ENCODE measurements at regions not wholly inside any gene's neighbourhood (a gene's known extent, or its start where the extent isn't known, plus 50 kb on each side); places are given as distances from the start of the nearest gene placed in this dataset.
"Not testable (repeated sequence)": the region's sequence is repeated elsewhere in the genome, so short reads cannot be mapped to it uniquely, and the experiment has no call there.

DNA sequence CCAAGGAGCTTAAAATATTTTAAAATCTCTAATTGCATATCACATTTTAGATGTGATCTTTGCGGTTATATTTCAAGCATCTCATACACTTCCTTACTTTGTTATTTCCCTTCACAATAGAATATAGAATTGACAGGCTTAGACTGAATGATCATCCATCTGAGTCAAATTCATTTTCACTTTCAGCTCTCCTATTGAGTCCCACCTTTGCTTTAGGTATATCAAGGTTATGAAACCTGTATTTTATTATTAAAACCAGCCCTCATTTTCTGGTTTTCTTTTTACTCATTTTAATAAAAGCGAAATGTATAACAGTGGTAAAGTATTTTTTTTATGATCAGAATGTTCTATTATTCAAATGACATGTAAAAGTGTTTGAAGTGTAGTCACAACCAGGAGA, 162.9 kb upstream of the KYNU start:
- Histone ChIP-seq H3K27me3 (ENCODE audit: insufficient read depth, poor library complexity, severe bottlenecking) (peaks cover 2% of the 10 kb centered on the region), H3K27ac (replicated peaks) (no peak overlapping the region)
- DNase-seq (ENCODE audit: low read depth in 1 of 2, low spot score in 1 of 2), result no peak

DNA sequence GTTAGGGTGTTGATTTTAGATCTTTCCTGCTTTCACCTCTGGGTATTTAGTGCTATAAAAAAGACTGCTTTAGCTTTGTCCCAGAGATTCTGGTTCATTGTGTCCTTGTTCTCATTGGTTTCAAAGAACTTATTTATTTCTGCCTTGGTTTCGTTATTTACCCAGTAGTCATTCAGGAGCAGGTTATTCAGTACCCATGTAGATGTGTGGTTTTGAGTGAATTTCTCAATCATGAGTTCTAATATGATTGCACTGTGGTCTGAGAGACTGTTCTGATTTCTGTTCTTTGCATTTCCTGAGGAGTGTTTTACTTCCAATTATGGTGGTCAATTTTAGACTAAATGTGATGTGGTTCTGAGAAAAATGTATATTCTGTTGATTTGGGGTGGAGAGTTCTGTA, 167.1 kb upstream of the KYNU start:
- H3K27me3 ChIP-seq (ENCODE audit: insufficient read depth, poor library complexity, severe bottlenecking), result peaks cover 2% of the 10 kb centered on the region
- no peak for DNase-seq (ENCODE audit: low read depth in 1 of 2, low spot score in 1 of 2)
- TF ChIP-seq, protein P1, sequence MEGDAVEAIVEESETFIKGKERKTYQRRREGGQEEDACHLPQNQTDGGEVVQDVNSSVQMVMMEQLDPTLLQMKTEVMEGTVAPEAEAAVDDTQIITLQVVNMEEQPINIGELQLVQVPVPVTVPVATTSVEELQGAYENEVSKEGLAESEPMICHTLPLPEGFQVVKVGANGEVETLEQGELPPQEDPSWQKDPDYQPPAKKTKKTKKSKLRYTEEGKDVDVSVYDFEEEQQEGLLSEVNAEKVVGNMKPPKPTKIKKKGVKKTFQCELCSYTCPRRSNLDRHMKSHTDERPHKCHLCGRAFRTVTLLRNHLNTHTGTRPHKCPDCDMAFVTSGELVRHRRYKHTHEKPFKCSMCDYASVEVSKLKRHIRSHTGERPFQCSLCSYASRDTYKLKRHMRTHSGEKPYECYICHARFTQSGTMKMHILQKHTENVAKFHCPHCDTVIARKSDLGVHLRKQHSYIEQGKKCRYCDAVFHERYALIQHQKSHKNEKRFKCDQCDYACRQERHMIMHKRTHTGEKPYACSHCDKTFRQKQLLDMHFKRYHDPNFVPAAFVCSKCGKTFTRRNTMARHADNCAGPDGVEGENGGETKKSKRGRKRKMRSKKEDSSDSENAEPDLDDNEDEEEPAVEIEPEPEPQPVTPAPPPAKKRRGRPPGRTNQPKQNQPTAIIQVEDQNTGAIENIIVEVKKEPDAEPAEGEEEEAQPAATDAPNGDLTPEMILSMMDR (IDR thresholded peaks at IDR 0.05; ENCODE audit: insufficient read depth, low read length), result no peak
- TF ChIP-seq GABPA (IDR thresholded peaks at IDR 0.05; ENCODE audit: low read depth), result no peak
- no peak for TF ChIP-seq SPI1 (IDR thresholded peaks at IDR 0.05; ENCODE audit: borderline replicate concordance, low read depth)
- no peak for TF ChIP-seq POLR2AphosphoS5 (IDR thresholded peaks at IDR 0.05; ENCODE audit: low read depth)
- TF ChIP-seq, protein P2, sequence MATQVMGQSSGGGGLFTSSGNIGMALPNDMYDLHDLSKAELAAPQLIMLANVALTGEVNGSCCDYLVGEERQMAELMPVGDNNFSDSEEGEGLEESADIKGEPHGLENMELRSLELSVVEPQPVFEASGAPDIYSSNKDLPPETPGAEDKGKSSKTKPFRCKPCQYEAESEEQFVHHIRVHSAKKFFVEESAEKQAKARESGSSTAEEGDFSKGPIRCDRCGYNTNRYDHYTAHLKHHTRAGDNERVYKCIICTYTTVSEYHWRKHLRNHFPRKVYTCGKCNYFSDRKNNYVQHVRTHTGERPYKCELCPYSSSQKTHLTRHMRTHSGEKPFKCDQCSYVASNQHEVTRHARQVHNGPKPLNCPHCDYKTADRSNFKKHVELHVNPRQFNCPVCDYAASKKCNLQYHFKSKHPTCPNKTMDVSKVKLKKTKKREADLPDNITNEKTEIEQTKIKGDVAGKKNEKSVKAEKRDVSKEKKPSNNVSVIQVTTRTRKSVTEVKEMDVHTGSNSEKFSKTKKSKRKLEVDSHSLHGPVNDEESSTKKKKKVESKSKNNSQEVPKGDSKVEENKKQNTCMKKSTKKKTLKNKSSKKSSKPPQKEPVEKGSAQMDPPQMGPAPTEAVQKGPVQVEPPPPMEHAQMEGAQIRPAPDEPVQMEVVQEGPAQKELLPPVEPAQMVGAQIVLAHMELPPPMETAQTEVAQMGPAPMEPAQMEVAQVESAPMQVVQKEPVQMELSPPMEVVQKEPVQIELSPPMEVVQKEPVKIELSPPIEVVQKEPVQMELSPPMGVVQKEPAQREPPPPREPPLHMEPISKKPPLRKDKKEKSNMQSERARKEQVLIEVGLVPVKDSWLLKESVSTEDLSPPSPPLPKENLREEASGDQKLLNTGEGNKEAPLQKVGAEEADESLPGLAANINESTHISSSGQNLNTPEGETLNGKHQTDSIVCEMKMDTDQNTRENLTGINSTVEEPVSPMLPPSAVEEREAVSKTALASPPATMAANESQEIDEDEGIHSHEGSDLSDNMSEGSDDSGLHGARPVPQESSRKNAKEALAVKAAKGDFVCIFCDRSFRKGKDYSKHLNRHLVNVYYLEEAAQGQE (IDR thresholded peaks at IDR 0.05; ENCODE audit: insufficient replicate concordance, low read depth), result no peak
- H3K27ac ChIP-seq (replicated peaks), result no peak overlapping the region
- H3K4me3 ChIP-seq (replicated peaks; ENCODE audit: insufficient read depth, low read length), result no peak overlapping the region

More for the DNA sequence above, 162.9 kb upstream of the KYNU start:
- H3K4me3 ChIP-seq (replicated peaks; ENCODE audit: insufficient read depth, low read length), result no peak overlapping the region
- TF ChIP-seq, protein P1 (IDR thresholded peaks at IDR 0.05; ENCODE audit: insufficient read depth, low read length), result no peak
- TF ChIP-seq, protein P2 (IDR thresholded peaks at IDR 0.05; ENCODE audit: insufficient replicate concordance, low read depth), result no peak
- TF ChIP-seq GABPA (IDR thresholded peaks at IDR 0.05; ENCODE audit: low read depth), result no peak

DNA sequence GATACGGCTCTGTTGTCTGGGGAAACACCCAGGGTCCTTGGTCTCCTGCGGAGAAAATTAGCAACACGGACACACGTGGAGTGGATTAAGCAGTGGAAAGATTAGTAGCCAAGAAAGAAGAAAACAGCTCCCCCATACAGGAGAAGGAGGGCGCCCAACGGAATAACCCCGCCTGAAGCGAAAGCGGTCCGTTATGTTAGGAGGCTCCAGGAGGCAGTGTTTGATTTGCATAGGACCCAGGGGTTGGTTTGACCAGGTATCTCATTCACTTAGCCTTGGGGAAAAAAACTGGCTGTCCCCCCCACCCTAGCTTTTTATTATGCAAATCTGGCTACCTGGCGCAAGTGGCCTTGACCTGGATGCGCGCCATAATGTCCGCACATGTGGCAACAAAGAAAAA, 170.1 kb upstream of the KYNU start:
- Histone ChIP-seq H3K27me3 (ENCODE audit: insufficient read depth, poor library complexity, severe bottlenecking) (peaks cover 2% of the 10 kb centered on the region), H3K27ac (replicated peaks) (no peak overlapping the region), H3K4me3 (replicated peaks; ENCODE audit: insufficient read depth, low read length) (no peak overlapping the region)
- TF ChIP-seq GABPA (IDR thresholded peaks at IDR 0.05; ENCODE audit: low read depth), result no peak
- TF ChIP-seq SPI1 (IDR thresholded peaks at IDR 0.05; ENCODE audit: borderline replicate concordance, low read depth), result no peak
- TF ChIP-seq, protein P2 (IDR thresholded peaks at IDR 0.05; ENCODE audit: insufficient replicate concordance, low read depth), result no peak
- TF ChIP-seq, protein P1 (IDR thresholded peaks at IDR 0.05; ENCODE audit: insufficient read depth, low read length), result no peak
- no peak for TF ChIP-seq POLR2AphosphoS5 (IDR thresholded peaks at IDR 0.05; ENCODE audit: low read depth)
- DNase-seq (ENCODE audit: low read depth in 1 of 2, low spot score in 1 of 2), result no peak

- H3K4me3 ChIP-seq (replicated peaks; ENCODE audit: insufficient read depth, low read length); H3K27ac ChIP-seq (replicated peaks); H3K27me3 ChIP-seq (ENCODE audit: insufficient read depth, poor library complexity, severe bottlenecking); DNase-seq (ENCODE audit: low read depth in 1 of 2, low spot score in 1 of 2): not testable (repeated sequence)
Measured at GRCh38 chr2:142702397-142702796, 175.1 kb upstream of the KYNU start.

All from HL-60 (cell line).